ENCODE measurements at regions not wholly inside any gene's neighbourhood (a gene's known extent, or its start where the extent isn't known, plus 50 kb on each side); places are given as distances from the start of the nearest gene placed in this dataset.

- Histone ChIP-seq H3K4me1 (no peaks in the 10 kb centered on the region), H3K27me3 (no peaks in the 10 kb centered on the region), H3K4me3 (ENCODE audit: low read depth, low read length) (no peak overlapping the region), H3K36me3 (no peaks in the 10 kb centered on the region), H3K9me3 (no peaks in the 10 kb centered on the region)
- TF ChIP-seq CTCF (IDR thresholded peaks at IDR 0.05; ENCODE audit: low read depth, low read length) = no peak
- DNase-seq = no peak
Observed at GRCh38 chr18:76246590-76246989, 248.5 kb downstream of the ZNF516 start.

- Histone ChIP-seq H3K9me3 (no peaks in the 10 kb centered on the region), H3K27me3 (no peaks in the 10 kb centered on the region), H3K36me3 (no peaks in the 10 kb centered on the region), H3K4me3 (ENCODE audit: low read depth, low read length) (no peak overlapping the region), H3K4me1 (no peaks in the 10 kb centered on the region)
- no peak for DNase-seq
- TF ChIP-seq CTCF (IDR thresholded peaks at IDR 0.05; ENCODE audit: low read depth, low read length) = no peak
Observed at GRCh38 chr18:76234676-76235060, 260.4 kb downstream of the ZNF516 start.

- Histone ChIP-seq H3K36me3 (no peaks in the 10 kb centered on the region), H3K27me3 (no peaks in the 10 kb centered on the region), H3K4me1 (no peaks in the 10 kb centered on the region), H3K9me3 (no peaks in the 10 kb centered on the region), H3K4me3 (ENCODE audit: low read depth, low read length) (no peak overlapping the region)
- DNase-seq = no peak
- TF ChIP-seq CTCF (IDR thresholded peaks at IDR 0.05; ENCODE audit: low read depth, low read length) = no peak
Observed at GRCh38 chr18:76233876-76234675, 261.0 kb downstream of the ZNF516 start.

GRCh38 chr18:76233406-76233805, 261.6 kb downstream of the ZNF516 start:
- no peak for TF ChIP-seq CTCF (IDR thresholded peaks at IDR 0.05; ENCODE audit: low read depth, low read length)
- no peaks in the 10 kb centered on the region for H3K27me3 ChIP-seq
- no peak overlapping the region for H3K4me3 ChIP-seq (ENCODE audit: low read depth, low read length)
- no peaks in the 10 kb centered on the region for H3K4me1 ChIP-seq
- no peaks in the 10 kb centered on the region for H3K36me3 ChIP-seq
- no peaks in the 10 kb centered on the region for H3K9me3 ChIP-seq
- no peak for DNase-seq

- H3K9me3 ChIP-seq = no peaks in the 10 kb centered on the region
- no peak overlapping the region for H3K4me3 ChIP-seq (ENCODE audit: low read depth, low read length)
- DNase-seq = no peak
- no peaks in the 10 kb centered on the region for H3K4me1 ChIP-seq
- H3K36me3 ChIP-seq = no peaks in the 10 kb centered on the region
- no peaks in the 10 kb centered on the region for H3K27me3 ChIP-seq
- TF ChIP-seq CTCF (IDR thresholded peaks at IDR 0.05; ENCODE audit: low read depth, low read length) = no peak
Observed at GRCh38 chr18:76232779-76233178, 262.3 kb downstream of the ZNF516 start.

GRCh38 chr18:76232010-76232409, 263.0 kb downstream of the ZNF516 start:
- DNase-seq = no peak
- Histone ChIP-seq H3K4me3 (ENCODE audit: low read depth, low read length) (no peak overlapping the region), H3K9me3 (no peaks in the 10 kb centered on the region), H3K4me1 (no peaks in the 10 kb centered on the region), H3K36me3 (no peaks in the 10 kb centered on the region), H3K27me3 (no peaks in the 10 kb centered on the region)
- TF ChIP-seq CTCF (IDR thresholded peaks at IDR 0.05; ENCODE audit: low read depth, low read length) = no peak

Measured in BE2C (cell line).